Activated T-cell treated with anti-CD3 and anti-CD28 coated beads, Interleukin-2, amount 50 U/mL, for 1 hour (primary cell): ENCODE measurements at regions not wholly inside any gene's neighbourhood (a gene's known extent, or its start where the extent isn't known, plus 50 kb on each side); places are given as distances from the start of the nearest gene placed in this dataset.
"Not testable (repeated sequence)": the region's sequence is repeated elsewhere in the genome, so short reads cannot be mapped to it uniquely, and the experiment has no call there.

Experiments
- DNase-seq: peaks from one replicate; pipeline ENCODE4 v3.0.0-alpha.2; 2020

GRCh38 chr20:56773749-56774148 lies 144.6 kb downstream of the TFAP2C start:
- DNase-seq, result no peak

- no peak for DNase-seq
Observed at GRCh38 chr20:56774873-56775272, 145.8 kb downstream of the TFAP2C start.

- DNase-seq, result no peak
Observed at GRCh38 chr20:56776345-56776744, 147.2 kb downstream of the TFAP2C start.

DNA sequence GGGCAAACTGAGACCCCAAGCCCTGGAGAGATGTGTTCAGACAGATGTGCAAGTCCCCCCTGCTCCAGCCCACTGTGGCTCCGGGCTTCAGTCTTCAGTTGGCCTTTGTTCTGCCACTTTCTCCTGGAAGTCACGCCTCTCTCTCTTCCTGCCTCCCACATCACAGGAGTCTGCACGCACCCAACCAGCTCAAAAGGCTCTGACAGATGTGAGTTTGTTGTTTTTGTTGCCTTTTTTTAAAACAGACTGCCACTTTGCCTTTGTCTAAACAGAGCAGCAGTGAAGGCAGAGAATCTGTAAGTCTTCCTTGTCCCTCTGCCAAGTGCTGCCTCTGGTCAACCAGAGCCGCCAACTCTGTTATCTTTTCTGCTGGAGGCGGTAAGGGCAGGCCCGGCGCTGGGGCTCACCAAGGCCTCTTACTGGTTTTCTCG lies 149.7 kb downstream of the TFAP2C start:
- DNase-seq, result no peak

GRCh38 chr20:56779452-56780143 lies 150.5 kb downstream of the TFAP2C start:
- DNase-seq, result no peak

DNA sequence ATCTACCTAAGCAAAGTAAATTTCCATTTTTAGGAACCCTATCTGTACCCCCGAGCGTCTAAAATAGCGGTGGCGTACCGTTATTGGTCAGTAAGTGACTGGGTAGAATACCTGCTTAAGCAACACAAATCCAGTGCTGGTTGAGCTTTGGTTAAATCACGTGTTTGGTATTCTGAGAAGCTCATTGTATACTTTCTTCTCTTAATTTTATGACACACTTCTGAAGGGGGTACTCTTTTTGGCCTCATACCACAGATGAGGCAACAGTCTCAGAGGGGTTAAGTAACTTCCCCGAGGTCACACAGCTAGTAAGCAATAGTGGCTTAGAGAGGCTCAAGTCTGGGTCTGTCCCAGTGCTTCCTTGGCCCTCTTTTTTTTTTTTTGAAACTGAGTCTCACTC lies 151.2 kb downstream of the TFAP2C start:
- no peak for DNase-seq

DNA sequence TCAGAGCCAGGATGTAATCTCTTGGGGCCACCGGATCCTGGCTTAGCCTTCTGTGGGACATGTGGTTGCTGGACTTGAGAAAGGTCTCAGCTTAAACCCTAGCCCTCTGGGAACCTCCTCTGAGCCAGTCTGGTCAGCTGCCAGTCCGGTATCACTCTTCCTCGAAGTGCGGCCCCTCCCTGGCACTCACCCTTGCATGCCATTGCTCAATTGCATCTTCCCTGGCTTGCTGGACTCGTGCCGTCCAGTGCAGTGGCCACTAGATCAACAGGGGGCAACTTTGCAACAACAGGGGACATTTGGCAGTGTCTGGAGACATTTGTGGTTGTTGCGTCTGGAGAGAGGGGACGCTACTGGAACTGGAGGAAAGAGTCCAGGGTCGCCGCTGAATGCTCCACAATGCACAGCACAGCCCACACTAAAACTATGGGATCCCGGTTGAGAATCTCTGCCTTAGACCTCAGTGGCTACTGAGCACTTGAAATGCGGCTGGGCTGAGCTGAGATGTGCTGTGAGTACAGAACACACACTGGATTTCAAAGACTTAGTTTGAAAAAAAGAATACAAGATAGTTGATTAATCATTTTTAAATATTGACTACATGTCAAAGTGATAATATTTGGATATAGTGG lies 152.1 kb downstream of the TFAP2C start:
- DNase-seq, result no peak

- not testable (repeated sequence) for DNase-seq
Observed at GRCh38 chr20:56781987-56782560, 153.0 kb downstream of the TFAP2C start.

- DNase-seq, result not testable (repeated sequence)
Observed at GRCh38 chr20:56782814-56783213, 153.7 kb downstream of the TFAP2C start.

GRCh38 chr20:56783826-56784225 lies 154.7 kb downstream of the TFAP2C start:
- no peak for DNase-seq

- no peak for DNase-seq
Observed at GRCh38 chr20:56786503-56786902, 157.4 kb downstream of the TFAP2C start.

DNA sequence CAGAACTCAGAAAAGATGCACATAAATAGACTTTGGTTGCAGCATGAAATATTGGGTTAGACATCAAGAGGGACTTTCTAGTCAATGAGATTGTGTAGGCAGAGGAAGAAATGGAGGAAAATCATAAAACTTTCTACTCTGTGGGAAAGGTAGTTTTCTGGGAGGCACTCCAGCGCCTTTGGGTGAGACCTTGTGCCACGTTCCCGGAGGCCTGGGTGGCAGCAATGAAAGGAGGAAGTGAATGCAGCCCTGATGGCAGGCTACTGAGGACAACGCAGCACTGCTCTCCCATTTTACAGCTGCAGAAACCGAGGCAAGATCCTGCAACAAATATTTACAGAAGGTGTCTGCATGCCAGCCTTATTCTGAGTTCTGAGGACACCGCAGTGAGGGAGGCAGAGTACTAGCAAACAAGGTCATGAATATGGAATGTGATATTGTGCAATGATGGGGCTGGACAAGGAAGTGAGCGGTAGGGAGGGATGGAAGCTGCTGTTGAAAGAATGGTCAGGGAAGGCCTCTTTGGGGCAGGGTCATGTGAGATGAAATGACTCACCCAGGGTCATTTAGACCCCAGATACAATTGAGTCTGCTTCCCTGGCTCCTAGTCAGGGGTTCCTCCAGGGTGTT lies 159.1 kb downstream of the TFAP2C start:
- no peak for DNase-seq

GRCh38 chr20:56788671-56789610 lies 159.8 kb downstream of the TFAP2C start:
- DNase-seq, result no peak

DNA sequence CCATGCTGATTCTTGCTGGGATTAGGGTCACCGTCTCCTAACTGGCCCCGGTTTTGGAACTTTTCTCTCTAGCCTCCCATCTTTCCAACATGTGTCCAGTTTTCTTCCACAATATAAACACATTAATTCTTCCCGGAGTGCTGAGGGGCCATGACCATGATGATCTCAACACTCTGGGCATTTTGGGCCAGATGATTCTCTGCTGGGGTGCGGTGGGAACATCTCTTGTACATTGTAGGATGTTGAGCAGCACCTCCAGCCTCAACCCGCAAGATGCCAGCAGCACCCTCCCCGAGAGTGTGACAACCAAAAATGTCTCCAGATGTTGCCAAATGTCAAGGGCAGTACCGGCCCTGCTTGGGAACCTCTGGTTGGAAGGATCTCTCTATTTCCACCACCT lies 164.8 kb downstream of the TFAP2C start:
- DNase-seq, result no peak

DNA sequence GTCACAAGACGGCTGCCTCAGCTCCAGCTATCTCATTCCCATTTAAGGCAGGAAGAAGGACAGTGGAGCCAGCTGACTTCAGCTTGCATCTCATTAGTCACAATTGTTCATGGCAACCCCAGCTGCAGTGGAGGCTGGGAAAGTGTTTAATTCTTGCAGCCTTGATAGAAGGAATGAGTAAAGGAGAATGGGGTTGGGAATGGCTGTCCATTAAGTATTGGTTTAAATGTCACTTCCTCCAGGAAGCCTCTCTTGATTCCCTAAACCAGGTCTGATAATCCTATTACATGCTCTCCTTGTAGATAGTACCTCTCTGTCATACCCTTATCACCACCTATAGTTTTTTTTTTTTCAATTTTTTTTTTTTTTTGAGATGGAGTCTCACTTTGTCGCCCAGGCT lies 166.4 kb downstream of the TFAP2C start:
- DNase-seq, result no peak

DNA sequence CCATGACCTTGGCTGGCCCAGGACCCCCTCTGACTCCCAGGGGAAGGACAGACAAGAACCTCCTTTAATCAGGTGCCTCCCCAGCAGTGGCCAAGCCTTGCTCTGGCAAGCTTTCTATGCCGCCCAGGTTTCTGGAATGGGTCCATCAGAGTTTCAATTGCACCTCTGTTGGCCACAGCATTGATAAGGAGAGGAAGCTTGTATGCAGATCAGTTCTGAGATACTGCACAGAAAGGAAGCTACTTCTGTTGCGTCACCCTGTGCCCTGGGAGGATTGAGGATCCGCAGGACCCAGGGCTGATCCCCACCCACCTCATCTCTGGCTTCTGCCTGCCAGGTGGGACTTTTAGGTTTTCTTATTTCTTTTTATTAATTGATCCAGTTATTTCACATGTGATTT lies 167.2 kb downstream of the TFAP2C start:
- DNase-seq, result no peak

DNA sequence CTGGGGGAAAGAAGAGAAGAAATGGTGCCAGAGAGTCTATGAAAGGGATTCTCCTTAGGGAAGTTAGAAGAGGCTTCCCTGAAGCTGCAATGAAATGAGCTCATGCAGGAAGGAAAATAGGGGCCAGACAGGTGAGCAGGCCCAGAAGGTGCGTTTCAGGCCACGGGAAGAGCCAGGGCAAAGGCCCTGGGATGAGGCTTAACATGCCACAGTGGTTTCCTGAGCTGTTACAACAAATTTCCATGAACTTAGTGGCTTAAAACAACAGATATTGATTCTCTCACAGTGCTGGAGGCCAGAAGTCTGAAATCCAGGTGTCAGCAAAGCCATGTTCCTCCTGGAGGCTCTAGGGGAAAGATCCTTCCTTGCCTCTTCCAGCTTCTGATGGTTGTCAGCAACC lies 167.9 kb downstream of the TFAP2C start:
- no peak for DNase-seq

- DNase-seq, result no peak
Observed at GRCh38 chr20:56798634-56799033, 169.5 kb downstream of the TFAP2C start.

DNA sequence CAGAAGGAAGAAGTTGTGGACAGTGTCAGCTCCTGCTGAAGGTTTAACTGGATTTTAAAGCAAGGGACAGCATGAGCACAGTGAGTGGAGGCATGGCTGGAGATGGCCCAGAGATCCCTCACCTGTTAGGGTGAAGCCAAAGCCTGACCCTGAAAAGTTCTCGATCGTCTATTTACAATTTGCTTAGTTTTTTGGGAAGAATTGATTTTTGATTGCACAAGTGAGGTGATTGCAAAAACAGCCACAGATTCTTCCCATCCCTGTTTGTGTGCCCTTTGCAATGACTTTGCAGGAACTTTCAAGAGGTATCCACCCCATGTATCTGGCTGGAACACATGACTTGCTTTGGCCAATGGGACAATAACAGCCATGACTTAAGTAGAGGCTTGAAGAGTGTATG lies 170.1 kb downstream of the TFAP2C start:
- DNase-seq, result no peak

GRCh38 chr20:56800088-56800487 lies 171.0 kb downstream of the TFAP2C start:
- DNase-seq, result no peak

DNA sequence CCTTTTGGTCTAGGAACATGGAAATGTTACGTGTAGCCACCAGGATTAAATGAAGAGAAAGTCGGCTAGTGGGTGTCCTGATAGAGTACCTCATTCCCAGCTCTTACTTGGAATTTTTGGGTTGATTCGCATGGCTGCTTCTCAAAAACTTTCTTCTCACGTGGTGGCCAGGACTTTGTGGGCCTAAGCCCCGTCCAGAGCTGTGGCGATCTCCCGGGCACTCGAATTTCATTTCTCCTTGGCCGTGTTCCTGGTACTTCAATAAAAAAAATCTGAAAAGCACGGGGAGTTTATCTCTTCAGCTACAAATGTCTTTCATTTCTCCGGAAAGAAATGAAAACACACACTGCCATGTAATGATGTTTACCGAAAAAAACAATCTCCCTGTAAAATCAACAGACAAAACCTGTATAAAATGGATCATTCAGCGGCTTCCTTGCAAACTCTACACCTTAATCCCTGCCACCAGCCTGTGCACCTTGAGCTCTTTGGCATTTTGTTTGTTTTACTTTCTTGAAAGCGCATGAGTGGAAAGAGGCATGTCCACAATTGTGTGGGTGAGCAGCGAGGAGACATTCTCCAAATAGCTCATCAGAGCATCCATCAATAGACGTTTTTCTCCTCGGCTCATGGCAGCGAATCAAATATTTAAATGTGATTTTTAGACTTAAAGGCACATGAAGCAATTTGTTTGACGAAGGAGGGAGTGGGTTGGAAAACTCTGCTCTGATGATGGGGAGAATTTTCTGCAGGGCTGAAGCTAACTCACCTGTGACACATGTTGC lies 173.1 kb downstream of the TFAP2C start:
- DNase-seq, result no peak

DNA sequence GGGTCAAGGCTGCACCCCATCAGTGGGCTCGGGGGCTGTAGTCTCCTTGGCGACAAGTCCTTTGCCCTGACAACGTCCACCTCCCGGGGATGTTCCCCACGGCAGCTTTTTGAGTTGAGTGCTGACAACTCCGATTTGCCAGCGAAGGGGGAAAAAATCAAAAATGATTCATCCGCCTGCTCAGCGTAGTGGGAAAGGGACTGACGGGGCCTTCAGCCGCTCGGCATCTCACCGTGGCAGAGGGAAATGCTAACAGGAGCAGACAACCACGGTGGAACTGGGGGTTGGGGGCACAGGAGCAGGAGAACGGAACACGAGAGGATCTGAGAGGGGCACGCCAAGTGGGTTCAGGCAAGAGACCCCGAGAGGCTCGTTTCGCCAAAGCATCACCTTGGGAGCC lies 173.7 kb downstream of the TFAP2C start:
- no peak for DNase-seq
